Stimulated activated CD8-positive, alpha-beta memory T cell treated with anti-CD3 and anti-CD28 coated beads, Interleukin-7, amount 100 ng/mL, for 1 hour (primary cell): ENCODE measurements at regions not wholly inside any gene's neighbourhood (a gene's known extent, or its start where the extent isn't known, plus 50 kb on each side); places are given as distances from the start of the nearest gene placed in this dataset.

Experiments
- DNase-seq, 2 donors: peaks; one replicate each; pipeline ENCODE4 v3.0.0-alpha.2; 2020; ENCODE audit warnings: low read depth in 2 of 2

GRCh38 chr18:40452599-40452998 lies 1502.4 kb upstream of the PIK3C3 start:
- DNase-seq: no peak

- DNase-seq: no peak
Measured at GRCh38 chr18:40450751-40451150, 1504.3 kb upstream of the PIK3C3 start.

- no peak for DNase-seq
Measured at GRCh38 chr18:40447820-40448219, 1507.2 kb upstream of the PIK3C3 start.

- no peak for DNase-seq
Measured at GRCh38 chr18:40440088-40440487, 1514.9 kb upstream of the PIK3C3 start.

- no peak for DNase-seq
Measured at GRCh38 chr18:40437517-40437916, 1517.5 kb upstream of the PIK3C3 start.

GRCh38 chr18:40431071-40431985 lies 1523.7 kb upstream of the PIK3C3 start:
- DNase-seq: no peak

- DNase-seq: no peak
Measured at GRCh38 chr18:40423291-40423690, 1531.7 kb upstream of the PIK3C3 start.

- DNase-seq: no peak
Measured at GRCh38 chr18:40420675-40421074, 1534.4 kb upstream of the PIK3C3 start.

GRCh38 chr18:40417501-40417900 lies 1537.5 kb upstream of the PIK3C3 start:
- DNase-seq: no peak

GRCh38 chr18:40415821-40416220 lies 1539.2 kb upstream of the PIK3C3 start:
- no peak for DNase-seq

GRCh38 chr18:40415176-40415791 lies 1539.8 kb upstream of the PIK3C3 start:
- DNase-seq: no peak

GRCh38 chr18:40414155-40414754 lies 1540.8 kb upstream of the PIK3C3 start:
- DNase-seq: no peak

- no peak for DNase-seq
Measured at GRCh38 chr18:40413160-40413559, 1541.9 kb upstream of the PIK3C3 start.

- DNase-seq: no peak
Measured at GRCh38 chr18:40412410-40412809, 1542.6 kb upstream of the PIK3C3 start.

GRCh38 chr18:40407909-40408308 lies 1547.1 kb upstream of the PIK3C3 start:
- DNase-seq: no peak

- no peak for DNase-seq
Measured at GRCh38 chr18:40404284-40404683, 1550.8 kb upstream of the PIK3C3 start.

- no peak for DNase-seq
Measured at GRCh38 chr18:40402052-40402451, 1553.0 kb upstream of the PIK3C3 start.

GRCh38 chr18:40388121-40388520 lies 1566.9 kb upstream of the PIK3C3 start:
- DNase-seq: no peak

GRCh38 chr18:40387130-40387787 lies 1567.8 kb upstream of the PIK3C3 start:
- no peak for DNase-seq

GRCh38 chr18:40382197-40382596 lies 1572.8 kb upstream of the PIK3C3 start:
- no peak for DNase-seq

GRCh38 chr18:40380686-40381439 lies 1574.2 kb upstream of the PIK3C3 start:
- no peak for DNase-seq

GRCh38 chr18:40375837-40376236 lies 1579.2 kb upstream of the PIK3C3 start:
- DNase-seq: no peak
